GM12878 (cell line): ENCODE measurements at regions not wholly inside any gene's neighbourhood (a gene's known extent, or its start where the extent isn't known, plus 50 kb on each side); places are given as distances from the start of the nearest gene placed in this dataset.

Experiments
- ATAC-seq: fragments of 200-7000 bp; cut with Tn5 transposase; 3 replicates; pipeline ENCODE4 v1.9.1; 2020; ENCODE audit warnings: mild to moderate bottlenecking, moderate library complexity
- BruUV-seq: library from RNA; stranded (reverse); fragments of 400-500 nt; replicated peaks from 2 replicates; lab custom pipeline; 2021; lab: Mats Ljungman, UMichigan
- CTCF ChIA-PET: fragments of 300-600 bp; sonication (Branson Sonifier 250); formaldehyde crosslinking; extraction: SDS; loops from one replicate; lab custom pipeline; 2021; ENCODE audit warnings: inconsistent platforms; lab: Yijun Ruan, JAX
- POLR2A ChIA-PET: fragments of 350-600 bp; formaldehyde crosslinking; extraction: SDS; loops from one replicate; lab custom pipeline; 2021; ENCODE audit warnings: inconsistent platforms; lab: Charles Lee
- RAD21 ChIA-PET: fragments of 300-600 bp; sonication (Branson Sonifier 250); formaldehyde crosslinking; loops from one replicate; lab custom pipeline; 2023; ENCODE audit warnings: antibody characterized with exemption; ENCODE audit not compliant: unreplicated experiment; lab: Charles Lee
- SMC1A ChIA-PET: fragments of 300-600 bp; sonication (Branson Sonifier 250); formaldehyde crosslinking; loops from one replicate; lab custom pipeline; 2023; ENCODE audit not compliant: unreplicated experiment, uncharacterized antibody; lab: Charles Lee
- DNase-seq: peaks from one replicate; pipeline ENCODE4 v3.0.0-alpha.2; 2011; ENCODE audit warnings: low read depth, low spot score
- FAIRE-seq: peaks from 3 replicates; lab custom pipeline; 2011; peaks lifted over from hg19 to GRCh38; lab: Jason Lieb, UNC
- H2AFZ ChIP-seq: 2 replicates; pipeline ENCODE4 v1.6.0; 2011; ENCODE audit warnings: low read depth, low read length, control low read depth; ENCODE audit not compliant: control insufficient read depth
- H3K27ac ChIP-seq: 2 replicates; pipeline ENCODE4 v1.5.1; 2011; ENCODE audit warnings: control low read depth; ENCODE audit not compliant: control insufficient read depth, insufficient read depth
- H3K27me3 ChIP-seq, 2 experiments: replicated peaks in 1 of 2; 2 replicates each; pipeline versions ENCODE4 v1.6.0 to v1.6.1; 2011; ENCODE audit warnings: low read length in 1 of 2; ENCODE audit not compliant: control insufficient read depth in 2 of 2, insufficient read depth in 2 of 2
- H3K36me3 ChIP-seq, 2 experiments: 2 replicates each; pipeline ENCODE4 v1.5.1; 2011; ENCODE audit warnings: low read length in 1 of 2; ENCODE audit not compliant: control insufficient read depth in 2 of 2, insufficient read depth in 2 of 2
- H3K4me1 ChIP-seq: 2 replicates; pipeline ENCODE4 v1.6.1; 2011; ENCODE audit warnings: mild to moderate bottlenecking, low read length, moderate library complexity, mixed read lengths; ENCODE audit not compliant: control insufficient read depth, insufficient read depth
- H3K4me2 ChIP-seq: 2 replicates; pipeline ENCODE4 v1.6.0; 2011; ENCODE audit warnings: control low read depth; ENCODE audit not compliant: control insufficient read depth, insufficient read depth
- H3K4me3 ChIP-seq: fragments of 200-600 bp; sonication (generic); 2 replicates; pipeline ENCODE4 v1.5.1; 2016
- H3K79me2 ChIP-seq: 2 replicates; pipeline ENCODE4 v1.6.0; 2011; ENCODE audit warnings: low read length; ENCODE audit not compliant: control insufficient read depth, insufficient read depth
- H3K9ac ChIP-seq: 2 replicates; pipeline ENCODE4 v1.8.0; 2011; ENCODE audit warnings: low read length, control low read depth, mixed read lengths; ENCODE audit not compliant: control insufficient read depth, insufficient read depth
- H3K9me3 ChIP-seq: replicated peaks from 3 replicates; pipeline ENCODE4 v1.5.1; 2011; ENCODE audit warnings: mild to moderate bottlenecking, low read length; ENCODE audit not compliant: control insufficient read depth, insufficient read depth
- H4K20me1 ChIP-seq: 2 replicates; pipeline ENCODE4 v1.6.0; 2011; ENCODE audit not compliant: control insufficient read depth, insufficient read depth
- HDGF ChIP-seq: fragments of 450-650 bp; IDR thresholded peaks from 2 replicates; pipeline ENCODE4 v1.6.1; 2016; ENCODE audit warnings: antibody characterized with exemption
- MTA3 ChIP-seq: IDR thresholded peaks from 2 replicates; pipeline ENCODE4 v1.6.1; 2012; ENCODE audit warnings: low read length, inconsistent platforms, borderline replicate concordance
- RAD51 ChIP-seq: fragments of 450-650 bp; IDR thresholded peaks from 2 replicates; pipeline ENCODE4 v1.6.1; 2016; ENCODE audit warnings: moderate library complexity, mild to moderate bottlenecking, inconsistent platforms
- ZBTB4 ChIP-seq: fragments of 450-650 bp; formaldehyde crosslinking; IDR thresholded peaks from 2 replicates; pipeline ENCODE4 v1.4.0; 2022; ENCODE audit warnings: mild to moderate bottlenecking, moderate library complexity
- WGBS: methylation state at CpG from one replicate; pipeline ENCODE4 v1.1.6; 2016; ENCODE audit warnings: low lambda C conversion rate; ENCODE audit not compliant: insufficient replicate concordance, insufficient coverage; ENCODE audit errors: missing lambda C conversion rate; 5-methylcytosine and 5-hydroxymethylcytosine counted together
- in situ Hi-C: fragments of 300-500 bp; cut with MboI; formaldehyde crosslinking; loops from 9 replicates; pipeline ENCODE4 v1.14.3; 2018; ENCODE audit warnings: mixed read lengths
- intact Hi-C: fragments of 100-400 bp; cut with micrococcal nuclease; formaldehyde crosslinking; loops from one replicate; pipeline ENCODE4 v1.14.2; 2022; ENCODE audit not compliant: unreplicated experiment

- Histone ChIP-seq H3K4me3 (no peak overlapping the region), H3K27ac (peak overlapping the region; percentile 59; the same call in 1 of the 2 replicates)
- ChIA-PET CTCF (interaction anchor here (0.6 to 1.7 kb wide), 3 partner anchors 58 to 104 kb away, joined by 3 to 4 read pairs (median 3); no protein-coding TSS in a partner anchor), POLR2A (interaction anchor here (0.6 to 3.4 kb wide), 5 partner anchors 8 to 31 kb away, joined by 3 to 25 read pairs (median 4); no protein-coding TSS in a partner anchor)
- TF ChIP-seq MTA3, result no peak
- TF ChIP-seq HDGF, result peak; percentile 51; the same call in 1 of the 2 replicates
- no peak for TF ChIP-seq ZBTB4 (CRISPR knock-in tag)
- no peak for TF ChIP-seq RAD51
- TF ChIP-seq, all 136 proteins: peak for 1
- DNase-seq, result no peak
- Histone ChIP-seq H3K4me1 (peaks cover 83% of the 10 kb centered on the region), H3K79me2 (peaks cover 53% of the 10 kb centered on the region), H3K36me3 (peaks cover 0 to 6% of the 10 kb centered on the region in 2 experiments; a peak in 2 of 4 replicates), H2AFZ (no peak overlapping the region), H3K27me3 (no peaks in the 10 kb centered on the region), H3K9me3 (no peaks in the 10 kb centered on the region), H3K4me2 (peak overlapping the region; percentile 49), H3K9ac (0 out of 2 replicates have a peak overlapping the region, but pooled peaks have one; percentile 2), H4K20me1 (no peaks in the 10 kb centered on the region)
- ChIA-PET RAD21 (interaction anchor here (1.3 to 5.4 kb wide), 2 partner anchors 23 to 38 kb away, joined by 3 to 63 read pairs; no protein-coding TSS in a partner anchor), SMC1A (interaction anchor here (0.6 to 1.4 kb wide), 3 partner anchors 15 to 23 kb away, joined by 3 read pairs; no protein-coding TSS in a partner anchor)
- no TSS peak for BruUV-seq
- ATAC-seq, result no peak
- intact Hi-C loops (no loop called here), in situ Hi-C loops (loop anchor here (25.0 kb wide), 1 partner anchor 99 kb away; no protein-coding TSS in a partner anchor)
- 96% methylated on average over 10 of the region's 11 CpGs for WGBS
- no peak for FAIRE-seq
Measured at GRCh38 chr17:77436481-77436880, 295.7 kb downstream of the SEC14L1 start.
